NCI-H1417 treated with DMSO at 0.1 percent for 48 hours (cell line): ENCODE measurements at regions not wholly inside any gene's neighbourhood (a gene's known extent, or its start where the extent isn't known, plus 50 kb on each side); places are given as distances from the start of the nearest gene placed in this dataset.

Source experiments
- DNase-seq: peaks from one replicate; lab custom pipeline; 2025; lab: John Stamatoyannopoulos, UW

DNA sequence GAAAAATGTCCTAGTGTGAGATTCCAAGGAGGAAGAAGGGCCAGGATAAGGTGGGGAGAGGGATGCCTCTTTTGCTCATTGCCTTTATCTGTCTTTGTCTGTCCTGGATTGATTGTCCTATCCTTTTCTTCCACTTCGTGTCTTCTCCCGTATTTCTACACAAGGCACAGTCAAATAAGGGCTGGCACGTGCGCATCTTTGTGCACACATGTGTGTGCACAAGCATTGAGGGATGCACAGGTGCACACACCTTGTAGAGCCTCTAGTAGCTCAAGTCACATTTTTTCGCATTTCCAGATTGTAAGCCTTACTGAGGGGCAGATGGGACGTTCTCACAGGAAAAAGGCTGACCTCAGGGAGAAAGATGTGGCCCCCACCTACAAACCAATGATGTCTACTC lies 170.2 kb upstream of the TNP1 start:
- DNase-seq, result no peak

DNA sequence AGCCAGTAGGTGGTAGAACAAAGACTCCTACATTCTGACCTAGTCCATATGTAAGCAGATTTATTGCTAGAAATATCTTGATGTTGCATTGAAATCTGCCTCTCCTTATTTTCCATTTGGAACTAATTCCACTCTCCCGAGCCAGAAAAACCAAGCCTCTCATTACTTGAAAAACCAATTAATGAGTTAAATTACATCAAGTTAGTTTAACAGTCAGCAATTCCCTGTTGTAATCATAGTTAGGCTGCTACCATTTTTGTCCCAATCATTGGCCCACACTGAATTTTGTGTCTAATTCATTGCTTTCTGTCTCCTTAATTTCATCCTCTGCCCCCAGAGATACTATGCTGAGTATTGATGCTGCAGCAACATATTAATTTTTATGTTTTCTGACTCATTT lies 168.3 kb upstream of the TNP1 start:
- DNase-seq, result no peak

DNA sequence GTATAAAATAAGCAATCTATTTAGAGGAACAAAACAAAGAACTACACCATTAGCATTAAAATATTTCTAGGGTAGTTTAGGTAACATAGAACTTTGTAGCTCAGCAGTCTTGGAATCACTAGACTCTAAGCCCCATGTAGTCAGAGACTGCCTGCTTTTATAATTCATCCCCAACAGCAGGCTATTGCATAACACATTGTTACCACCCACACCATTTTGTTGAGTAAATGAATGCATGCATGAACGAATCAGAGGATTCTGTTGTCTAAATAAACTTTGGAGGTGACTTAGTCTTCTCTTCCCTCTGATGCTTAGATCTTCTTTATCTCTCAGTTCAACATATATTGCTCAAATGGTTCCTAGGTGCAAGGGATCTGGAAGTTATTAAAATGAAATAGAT lies 167.6 kb upstream of the TNP1 start:
- no peak for DNase-seq

DNA sequence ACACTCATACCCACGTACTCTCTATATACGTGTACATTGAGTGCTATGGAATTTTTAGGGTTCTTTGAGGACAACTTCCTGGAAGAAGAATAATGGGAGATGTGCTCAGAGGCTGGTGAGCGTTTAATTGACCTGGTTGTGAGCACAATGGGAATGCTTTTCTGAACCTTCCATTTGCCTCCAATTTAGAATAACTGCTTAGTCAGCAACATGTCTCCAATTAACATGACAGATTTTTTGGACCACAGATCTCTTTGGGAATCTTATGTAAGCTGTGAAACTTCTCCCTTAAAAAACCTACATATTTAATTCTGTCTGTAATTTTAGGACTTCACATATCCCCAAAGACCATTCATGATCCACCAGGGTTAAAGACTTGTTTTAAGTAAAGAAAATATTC lies 166.7 kb upstream of the TNP1 start:
- no peak for DNase-seq

DNA sequence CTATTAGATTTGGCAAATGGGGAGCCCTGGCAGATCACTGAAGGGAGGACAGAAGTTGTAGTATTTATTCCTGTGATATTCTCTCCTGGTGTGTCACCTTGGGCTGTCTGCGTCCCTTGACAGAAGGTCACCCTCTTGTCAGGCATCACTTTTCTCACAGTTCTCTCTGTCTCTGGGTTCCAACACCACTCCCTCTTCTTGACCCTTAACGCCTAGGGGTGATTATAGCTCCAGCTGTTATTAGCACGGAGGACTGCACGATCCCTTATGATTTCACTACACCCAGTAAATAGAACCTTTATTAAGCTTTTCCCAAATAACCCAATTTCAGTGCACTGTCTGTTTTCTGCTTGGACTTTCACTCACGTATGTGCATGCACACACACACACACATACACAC lies 166.3 kb upstream of the TNP1 start:
- DNase-seq, result no peak

DNA sequence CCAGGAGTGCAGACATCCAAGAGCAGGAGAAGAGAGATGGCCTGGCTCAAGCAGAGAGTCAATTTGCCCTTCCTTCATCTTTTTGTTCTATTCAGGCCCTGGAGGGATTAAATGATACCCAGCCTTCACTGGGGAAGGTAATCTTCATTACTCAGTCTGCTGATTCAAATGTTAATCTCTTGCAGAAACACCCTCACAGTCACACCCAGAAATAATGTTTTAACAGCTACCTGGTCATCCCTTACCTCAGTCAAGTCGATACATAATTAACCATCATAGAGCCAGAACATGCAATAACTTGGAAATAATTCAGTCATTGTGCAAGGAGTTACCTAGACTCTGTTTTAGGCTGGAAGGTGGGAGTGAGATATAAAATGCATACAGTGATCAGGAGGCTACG lies 163.7 kb upstream of the TNP1 start:
- no peak for DNase-seq

GRCh38 chr2:217017456-217018252 lies 157.8 kb upstream of the TNP1 start:
- DNase-seq, result no peak

DNA sequence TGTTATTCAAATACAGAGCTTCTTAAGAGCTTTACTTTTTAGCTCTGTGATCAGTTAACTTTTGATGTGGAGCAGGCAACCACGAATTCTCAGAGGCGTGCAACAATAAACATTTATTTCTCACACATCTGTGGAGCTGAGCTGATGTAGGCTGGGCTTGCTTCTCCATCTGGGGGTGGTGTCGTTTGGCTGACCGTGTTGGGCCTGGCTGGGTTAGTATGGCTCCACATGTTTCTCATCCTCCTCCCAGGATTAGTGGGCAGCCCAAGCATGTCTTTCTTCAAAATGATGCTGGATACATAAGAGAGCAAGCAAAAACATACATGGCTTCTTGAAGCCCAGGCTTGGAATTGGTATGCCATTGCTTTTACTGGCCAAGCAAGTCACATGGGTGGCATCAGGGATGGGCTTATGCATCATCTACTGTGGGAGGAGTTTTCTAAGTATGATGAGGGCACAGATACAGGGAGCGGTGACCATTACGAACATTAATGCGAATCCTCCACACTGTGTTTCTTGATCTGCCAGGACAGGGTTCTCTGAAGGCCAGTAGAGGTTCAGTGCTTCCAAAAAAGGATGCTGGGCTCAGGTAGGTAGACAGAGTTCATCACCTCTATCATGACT lies 157.0 kb upstream of the TNP1 start:
- no peak for DNase-seq

- no peak for DNase-seq
Measured at GRCh38 chr2:217014328-217015105, 154.7 kb upstream of the TNP1 start.

DNA sequence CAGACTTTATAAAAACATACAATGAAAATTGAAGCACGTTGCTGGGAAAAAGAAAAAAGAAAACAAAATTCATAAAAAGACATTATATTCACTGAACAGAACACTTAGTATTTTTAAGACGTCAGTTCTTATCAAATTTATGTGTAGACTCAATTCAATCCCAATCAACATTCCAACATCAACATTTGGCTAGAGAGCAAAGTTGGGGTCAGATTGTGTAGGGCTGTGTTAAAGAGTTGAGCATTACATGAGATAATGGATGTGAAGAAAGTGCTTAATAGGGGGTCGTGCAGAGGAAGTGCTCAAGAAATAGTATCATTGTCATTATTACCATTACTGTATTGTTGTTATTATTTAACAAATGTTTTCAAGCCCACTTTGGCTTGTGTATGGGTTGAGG lies 154.1 kb upstream of the TNP1 start:
- no peak for DNase-seq

GRCh38 chr2:217011576-217011975 lies 151.7 kb upstream of the TNP1 start:
- DNase-seq, result no peak

GRCh38 chr2:217010173-217010572 lies 150.3 kb upstream of the TNP1 start:
- DNase-seq, result no peak

- no peak for DNase-seq
Measured at GRCh38 chr2:217008794-217009193, 148.9 kb upstream of the TNP1 start.

DNA sequence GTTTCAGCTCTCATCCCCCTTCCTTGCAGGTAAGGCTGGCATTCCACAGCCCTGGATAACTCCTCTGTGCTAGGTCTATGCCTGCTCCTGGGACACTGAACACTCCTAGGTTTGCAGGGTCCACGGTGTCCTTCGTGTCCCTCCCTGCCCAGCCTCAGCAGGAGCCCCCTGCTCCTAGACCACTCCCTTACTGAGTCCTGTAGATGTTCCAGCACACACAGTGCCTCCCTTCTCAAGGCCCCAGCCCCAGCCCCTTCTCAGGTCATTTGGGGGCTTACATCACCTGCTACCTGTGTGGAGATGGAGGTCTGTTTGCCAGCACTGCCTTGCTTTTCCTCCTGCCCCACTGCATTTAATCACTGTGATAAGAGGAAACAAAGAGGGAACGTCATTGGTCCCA lies 146.4 kb upstream of the TNP1 start:
- DNase-seq, result no peak

- DNase-seq, result no peak
Measured at GRCh38 chr2:217004656-217005055, 144.8 kb upstream of the TNP1 start.

- no peak for DNase-seq
Measured at GRCh38 chr2:217001740-217002139, 141.9 kb upstream of the TNP1 start.

DNA sequence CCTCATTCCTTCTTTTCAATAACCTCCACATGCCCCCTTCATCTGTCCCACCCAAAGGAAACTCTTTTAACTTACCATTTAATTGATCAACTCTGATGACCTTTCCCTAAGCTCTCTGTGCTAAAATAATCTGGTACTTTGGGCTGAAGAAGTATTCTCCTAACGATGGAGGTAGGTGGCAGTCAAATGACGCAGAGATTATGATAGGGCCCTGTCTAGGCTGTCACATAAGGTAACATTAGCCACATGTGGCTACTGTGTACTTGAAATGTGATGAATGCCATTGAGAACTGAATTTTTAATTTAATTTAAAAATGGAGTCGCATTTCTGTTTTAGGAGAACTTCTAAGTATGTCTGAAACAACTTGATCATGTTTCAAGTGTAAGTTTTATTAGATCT lies 140.5 kb upstream of the TNP1 start:
- DNase-seq, result no peak

- DNase-seq, result no peak
Measured at GRCh38 chr2:216996279-216996845, 136.5 kb upstream of the TNP1 start.

- no peak for DNase-seq
Measured at GRCh38 chr2:216994353-216994854, 134.5 kb upstream of the TNP1 start.

DNA sequence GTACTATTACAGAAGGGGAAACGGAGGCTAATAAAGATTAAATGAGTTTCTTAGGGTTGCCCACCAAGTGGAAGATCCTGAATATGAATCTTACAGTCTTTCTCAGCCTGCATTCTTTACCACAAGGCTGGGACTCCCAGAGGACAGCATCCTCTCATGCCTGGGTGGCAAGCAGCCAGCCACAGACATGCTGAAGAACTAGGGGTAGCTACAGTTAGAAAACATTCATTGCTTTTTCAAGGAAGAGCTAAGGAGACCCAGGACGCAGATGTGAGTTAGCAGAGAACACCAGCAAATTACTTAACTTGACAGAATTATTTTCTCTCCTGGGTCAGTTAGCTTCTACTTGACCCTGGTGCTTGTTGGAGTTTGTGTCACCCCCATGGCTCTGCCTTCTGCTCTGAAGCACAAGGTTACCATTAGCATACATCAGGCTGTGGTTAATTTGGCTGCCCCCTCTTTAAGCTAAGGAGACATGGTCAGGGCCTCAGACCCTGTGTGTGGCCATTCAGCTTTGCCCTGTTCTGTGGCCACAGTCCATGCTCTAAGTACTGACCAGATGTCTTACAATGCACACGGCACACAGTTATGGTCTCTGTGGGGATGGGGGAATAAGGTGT lies 132.3 kb upstream of the TNP1 start:
- no peak for DNase-seq

DNA sequence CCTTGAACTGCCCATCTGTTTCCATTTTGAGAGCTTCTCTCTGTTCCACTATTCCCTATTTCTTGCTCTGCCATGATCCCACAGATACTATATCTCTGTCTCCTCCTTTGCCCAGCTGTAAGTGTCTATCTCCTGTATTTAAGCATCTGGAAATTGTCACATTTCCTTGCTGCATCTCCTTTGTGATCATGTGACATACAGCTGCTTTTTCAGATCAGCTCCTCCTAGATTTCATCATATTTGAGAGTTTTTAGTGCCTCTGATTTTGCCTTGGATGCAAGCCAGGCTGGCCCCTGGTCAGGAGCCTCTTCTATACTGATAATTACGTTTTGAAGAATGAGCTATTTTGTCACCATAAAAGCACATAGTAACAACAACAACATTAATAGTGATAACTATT lies 131.7 kb upstream of the TNP1 start:
- DNase-seq, result no peak
